AG04450 (cell line): ENCODE measurements at regions not wholly inside any gene's neighbourhood (a gene's known extent, or its start where the extent isn't known, plus 50 kb on each side); places are given as distances from the start of the nearest gene placed in this dataset.
"Not testable (repeated sequence)": the region's sequence is repeated elsewhere in the genome, so short reads cannot be mapped to it uniquely, and the experiment has no call there.

ENCODE experiments used
- CTCF ChIA-PET: fragments of 300-600, 350-600 bp; formaldehyde crosslinking; extraction: SDS; loops from one replicate; lab custom pipeline; 2022; ENCODE audit warnings: antibody characterized with exemption, inconsistent platforms; lab: Charles Lee
- POLR2A ChIA-PET: fragments of 350-600 bp; formaldehyde crosslinking; extraction: SDS; loops from one replicate; lab custom pipeline; 2021; ENCODE audit warnings: antibody characterized with exemption, inconsistent platforms; lab: Yijun Ruan, JAX
- DNase-seq: peaks from one replicate; pipeline ENCODE4 v3.0.0-alpha.2; 2011; ENCODE audit warnings: low read depth, low spot score
- H3K27ac ChIP-seq: one replicate; pipeline ENCODE4 v1.5.1; 2012; ENCODE audit warnings: low read depth, low read length, control low read depth
- H3K27me3 ChIP-seq: one replicate; pipeline ENCODE4 v1.6.0; 2012; ENCODE audit warnings: low read length; ENCODE audit not compliant: control insufficient read depth, insufficient read depth
- H3K4me3 ChIP-seq: 2 replicates; pipeline ENCODE4 v1.5.1; 2011; ENCODE audit warnings: mild to moderate bottlenecking, low read depth, low read length, control low read depth
- H3K9me3 ChIP-seq: 2 replicates; pipeline ENCODE4 v1.5.1; 2012; ENCODE audit warnings: low read length; ENCODE audit not compliant: control insufficient read depth, insufficient read depth
- TF ChIP-seq, protein P1 (sequence below): IDR thresholded peaks from 2 replicates; pipeline ENCODE4 v1.5.1; 2011; ENCODE audit warnings: low read depth, low read length, control low read depth, inconsistent platforms

DNA sequence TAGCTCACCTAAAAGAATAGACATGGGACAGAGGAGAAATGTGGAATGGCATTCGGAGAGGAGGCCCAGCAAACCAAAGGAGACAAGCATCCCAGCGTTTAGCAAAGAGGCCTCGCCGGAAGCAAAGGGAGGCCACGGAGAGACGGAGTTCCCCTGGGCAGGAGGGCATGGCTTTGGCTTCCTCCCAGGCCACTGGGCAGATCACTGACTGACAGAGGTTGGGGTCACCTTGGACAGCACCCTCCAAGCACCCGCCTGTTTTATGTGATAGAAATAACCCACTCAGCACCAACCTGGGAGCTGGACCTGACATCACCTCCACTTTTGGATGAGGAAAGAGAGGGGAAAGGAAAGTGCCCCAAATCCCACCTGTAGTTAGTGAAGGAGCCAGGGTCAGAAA lies 434.1 kb downstream of the BRD1 start:
- Histone ChIP-seq H3K27me3 (no peaks in the 10 kb centered on the region), H3K9me3 (peaks cover 73% of the 10 kb centered on the region), H3K4me3 (no peak overlapping the region), H3K27ac (no peak overlapping the region)
- TF ChIP-seq, protein P1, sequence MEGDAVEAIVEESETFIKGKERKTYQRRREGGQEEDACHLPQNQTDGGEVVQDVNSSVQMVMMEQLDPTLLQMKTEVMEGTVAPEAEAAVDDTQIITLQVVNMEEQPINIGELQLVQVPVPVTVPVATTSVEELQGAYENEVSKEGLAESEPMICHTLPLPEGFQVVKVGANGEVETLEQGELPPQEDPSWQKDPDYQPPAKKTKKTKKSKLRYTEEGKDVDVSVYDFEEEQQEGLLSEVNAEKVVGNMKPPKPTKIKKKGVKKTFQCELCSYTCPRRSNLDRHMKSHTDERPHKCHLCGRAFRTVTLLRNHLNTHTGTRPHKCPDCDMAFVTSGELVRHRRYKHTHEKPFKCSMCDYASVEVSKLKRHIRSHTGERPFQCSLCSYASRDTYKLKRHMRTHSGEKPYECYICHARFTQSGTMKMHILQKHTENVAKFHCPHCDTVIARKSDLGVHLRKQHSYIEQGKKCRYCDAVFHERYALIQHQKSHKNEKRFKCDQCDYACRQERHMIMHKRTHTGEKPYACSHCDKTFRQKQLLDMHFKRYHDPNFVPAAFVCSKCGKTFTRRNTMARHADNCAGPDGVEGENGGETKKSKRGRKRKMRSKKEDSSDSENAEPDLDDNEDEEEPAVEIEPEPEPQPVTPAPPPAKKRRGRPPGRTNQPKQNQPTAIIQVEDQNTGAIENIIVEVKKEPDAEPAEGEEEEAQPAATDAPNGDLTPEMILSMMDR, result no peak
- ChIA-PET POLR2A (no interaction called here), CTCF (no interaction called here)
- no peak for DNase-seq

- ChIA-PET CTCF (no interaction called here), POLR2A (no interaction called here)
- H3K9me3 ChIP-seq, result peaks cover 68% of the 10 kb centered on the region
- no peaks in the 10 kb centered on the region for H3K27me3 ChIP-seq
- no peak overlapping the region for H3K4me3 ChIP-seq
- no peak for DNase-seq
- H3K27ac ChIP-seq, result no peak overlapping the region
- TF ChIP-seq, protein P1, result no peak
Observed at GRCh38 chr22:49392841-49393510, 434.7 kb downstream of the BRD1 start.

- POLR2A ChIA-PET, result no interaction called here
- no peak for DNase-seq
- no peak overlapping the region for H3K4me3 ChIP-seq
- TF ChIP-seq, protein P1, result no peak
- peaks cover 62% of the 10 kb centered on the region for H3K9me3 ChIP-seq
- H3K27me3 ChIP-seq, result no peaks in the 10 kb centered on the region
- H3K27ac ChIP-seq, result no peak overlapping the region
- CTCF ChIA-PET, result no interaction called here
Observed at GRCh38 chr22:49392247-49392646, 435.4 kb downstream of the BRD1 start.

DNA sequence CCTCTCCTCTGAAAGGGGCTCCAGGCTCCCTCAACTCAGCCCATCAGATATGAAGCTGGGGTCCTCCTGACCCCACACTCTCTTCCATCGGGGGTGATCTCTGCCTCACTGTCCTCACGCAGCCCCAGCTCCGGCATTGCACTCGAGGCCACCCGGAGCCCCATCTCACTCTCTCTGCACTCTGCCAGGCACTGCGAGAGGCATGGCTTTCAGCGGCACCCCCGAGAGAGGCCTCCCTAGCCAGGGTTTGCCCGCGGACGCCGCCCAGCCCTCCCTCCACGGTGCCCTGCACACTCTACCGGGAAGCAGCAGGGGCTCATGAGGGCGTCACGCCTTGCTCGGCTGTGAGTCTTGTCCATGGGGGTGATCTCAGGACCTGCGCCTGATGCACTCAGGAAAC lies 436.2 kb downstream of the BRD1 start:
- Histone ChIP-seq H3K27ac (no peak overlapping the region), H3K4me3 (no peak overlapping the region), H3K27me3 (no peaks in the 10 kb centered on the region), H3K9me3 (peaks cover 56% of the 10 kb centered on the region)
- POLR2A ChIA-PET, result no interaction called here
- no peak for DNase-seq
- TF ChIP-seq, protein P1, result no peak
- CTCF ChIA-PET, result no interaction called here

DNA sequence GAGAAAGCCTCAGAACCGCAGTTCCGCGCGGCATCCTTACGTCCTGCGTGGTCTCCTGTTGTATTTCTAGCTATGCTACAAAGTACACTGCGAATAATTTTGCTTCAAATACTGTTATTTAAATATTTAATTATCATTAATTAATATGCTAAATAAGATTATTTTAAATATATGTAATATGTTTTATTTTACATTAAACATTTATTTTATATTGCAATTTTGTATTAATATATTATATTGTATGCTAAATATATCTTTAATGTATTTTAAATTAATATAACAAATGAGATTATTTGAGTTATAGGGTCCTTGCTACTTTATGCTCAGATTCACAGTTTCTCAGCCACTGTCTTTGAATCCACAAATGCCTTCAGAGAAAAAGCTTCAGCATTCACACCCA lies 436.7 kb downstream of the BRD1 start:
- Histone ChIP-seq H3K4me3 (no peak overlapping the region), H3K9me3 (peaks cover 52% of the 10 kb centered on the region), H3K27me3 (no peaks in the 10 kb centered on the region), H3K27ac (no peak overlapping the region)
- DNase-seq, result no peak
- ChIA-PET CTCF (no interaction called here), POLR2A (no interaction called here)
- TF ChIP-seq, protein P1, result no peak

- peaks cover 41% of the 10 kb centered on the region for H3K9me3 ChIP-seq
- H3K27ac ChIP-seq, H3K4me3 ChIP-seq, H3K27me3 ChIP-seq, DNase-seq, POLR2A ChIA-PET, CTCF ChIA-PET: not testable (repeated sequence)
Observed at GRCh38 chr22:49383909-49384308, 443.8 kb downstream of the BRD1 start.
